HCT116 (cell line): ENCODE measurements at regions not wholly inside any gene's neighbourhood (a gene's known extent, or its start where the extent isn't known, plus 50 kb on each side); places are given as distances from the start of the nearest gene placed in this dataset.

Experiments used
- ATAC-seq: fragments of 200-7000 bp; cut with Tn5 transposase; 2 replicates; pipeline ENCODE4 v1.9.1; 2020; ENCODE audit warnings: mild to moderate bottlenecking, moderate library complexity
- BruUV-seq: library from RNA; stranded (reverse); fragments of 400-500 nt; replicated peaks from 2 replicates; lab custom pipeline; 2021; lab: Mats Ljungman, UMichigan
- CTCF ChIA-PET: fragments of 300-600 bp; sonication (Branson Sonifier 250); formaldehyde crosslinking; loops from one replicate; lab custom pipeline; 2021; ENCODE audit warnings: antibody characterized with exemption; lab: Charles Lee
- POLR2A ChIA-PET: fragments of 300-600, 350-600 bp; sonication (Branson Sonifier 250); formaldehyde crosslinking; loops from one replicate; lab custom pipeline; 2021; ENCODE audit warnings: antibody characterized with exemption; lab: Charles Lee
- RAD21 ChIA-PET, 2 experiments: fragments of 300-600 bp; sonication (Branson Sonifier 250); formaldehyde crosslinking; loops; one replicate each; lab custom pipeline; 2023; ENCODE audit warnings: low total read pairs in 2 of 2; ENCODE audit not compliant: uncharacterized antibody in 2 of 2, unreplicated experiment in 2 of 2, low non-redundant PET in 1 of 2; lab: Charles Lee
- DNase-seq: peaks from one replicate; pipeline ENCODE4 v3.0.0-alpha.2; 2010; ENCODE audit warnings: low read depth, low spot score
- H2AFZ ChIP-seq: fragments of 200-600 bp; shearing (Covaris generic), sonication (generic); 2 replicates; pipeline ENCODE4 v1.6.1; 2017; ENCODE audit warnings: low read depth, mixed run types, mixed read lengths, antibody characterized with exemption, low read length; ENCODE audit not compliant: poor library complexity, severe bottlenecking
- H3K27ac ChIP-seq: 2 replicates; pipeline ENCODE4 v1.5.1; 2012; ENCODE audit warnings: low read depth, low read length
- H3K27me3 ChIP-seq: fragments of 200-600 bp; sonication (generic); 2 replicates; pipeline ENCODE4 v1.6.1; 2016; ENCODE audit warnings: mixed run types, low read length, mixed read lengths; ENCODE audit not compliant: insufficient read depth
- H3K36me3 ChIP-seq, 2 experiments: fragments of 200-500 bp in 1 of 2; fragments of 200-600 bp in 1 of 2; sonication (Bioruptor generic) in 1 of 2; sonication (generic) in 1 of 2; 2 replicates each; pipeline versions ENCODE4 v1.5.1 to v1.6.1; 2014 to 2016; ENCODE audit warnings: low read length in 2 of 2, inconsistent platforms in 1 of 2, mixed read lengths in 1 of 2, mixed run types in 1 of 2; ENCODE audit not compliant: insufficient read depth in 2 of 2, control insufficient read depth in 1 of 2
- H3K4me1 ChIP-seq, 2 experiments: fragments of 200-600 bp in 1 of 2; sonication (generic) in 1 of 2; 2 replicates each; pipeline versions ENCODE4 v1.5.1 to v1.6.1; 2012 to 2017; ENCODE audit warnings: low read length in 2 of 2, inconsistent platforms in 1 of 2, mild to moderate bottlenecking in 1 of 2, mixed read lengths in 1 of 2, mixed run types in 1 of 2, moderate library complexity in 1 of 2; ENCODE audit not compliant: insufficient read depth in 2 of 2, control insufficient read depth in 1 of 2
- H3K4me2 ChIP-seq: fragments of 200-600 bp; sonication (generic); 2 replicates; pipeline ENCODE4 v1.6.1; 2017; ENCODE audit warnings: mixed run types, low read length, mixed read lengths
- H3K4me3 ChIP-seq, 2 experiments: fragments of 200-600 bp in 1 of 2; sonication (generic) in 1 of 2; replicated peaks in 1 of 2; 2 replicates each; pipeline ENCODE4 v1.5.1; 2011 to 2016; ENCODE audit warnings: low read length in 2 of 2, control low read depth in 1 of 2, low read depth in 1 of 2, mild to moderate bottlenecking in 1 of 2, mixed read lengths in 1 of 2, mixed run types in 1 of 2
- H3K79me2 ChIP-seq: fragments of 200-600 bp; sonication (generic); 2 replicates; pipeline ENCODE4 v1.6.1; 2017; ENCODE audit warnings: mild to moderate bottlenecking, mixed run types, low read length, moderate library complexity, mixed read lengths; ENCODE audit not compliant: insufficient read depth
- H3K9ac ChIP-seq: fragments of 200-600 bp; sonication (generic); 2 replicates; pipeline ENCODE4 v1.6.1; 2016; ENCODE audit warnings: low read length, mixed read lengths
- H3K9me2 ChIP-seq: fragments of 200-600 bp; sonication (generic), shearing (Covaris generic); 2 replicates; pipeline ENCODE4 v1.6.1; 2017; ENCODE audit warnings: mixed run types, mild to moderate bottlenecking, moderate library complexity; ENCODE audit not compliant: insufficient read depth
- H3K9me3 ChIP-seq, 2 experiments: fragments of 200-500 bp in 1 of 2; fragments of 200-600 bp in 1 of 2; sonication (Bioruptor generic) in 1 of 2; sonication (generic) in 1 of 2; 2 replicates each; pipeline ENCODE4 v1.6.1; 2014 to 2017; ENCODE audit warnings: low read length in 2 of 2, mixed read lengths in 2 of 2, inconsistent platforms in 1 of 2, low read depth in 1 of 2, mild to moderate bottlenecking in 1 of 2, mixed run types in 1 of 2, moderate library complexity in 1 of 2; ENCODE audit not compliant: control insufficient read depth in 1 of 2, insufficient read depth in 1 of 2
- H4K20me1 ChIP-seq: fragments of 200-600 bp; sonication (generic), shearing (Covaris generic); 2 replicates; pipeline ENCODE4 v1.6.1; 2017; ENCODE audit warnings: mixed run types, mild to moderate bottlenecking, moderate library complexity; ENCODE audit not compliant: insufficient read depth
- CTCF ChIP-seq, 3 experiments: fragments of 200-600 bp in 1 of 3; sonication (generic) in 1 of 3; IDR thresholded peaks in 2 of 3; conservative IDR thresholded peaks in 1 of 3; 2 replicates each; pipeline ENCODE4 v1.5.1; 2012 to 2017; ENCODE audit warnings: low read depth in 2 of 3, low read length in 2 of 3, antibody characterized with exemption in 1 of 3, borderline replicate concordance in 1 of 3, control low read depth in 1 of 3, mild to moderate bottlenecking in 1 of 3, mixed read lengths in 1 of 3, mixed run types in 1 of 3, moderate library complexity in 1 of 3; ENCODE audit not compliant: insufficient read depth in 1 of 3
- EGR1 ChIP-seq: IDR thresholded peaks from 2 replicates; pipeline ENCODE4 v1.6.1; 2012; ENCODE audit warnings: low read depth
- ELF1 ChIP-seq: IDR thresholded peaks from 2 replicates; pipeline ENCODE4 v1.6.1; 2012; ENCODE audit warnings: low read depth, borderline replicate concordance
- EZH2 ChIP-seq: fragments of 200-600 bp; sonication (generic); IDR thresholded peaks from 2 replicates; pipeline ENCODE4 v1.6.1; 2017; ENCODE audit warnings: antibody characterized with exemption, mixed run types
- EZH2phosphoT487 ChIP-seq: fragments of 200-600 bp; IDR thresholded peaks from 2 replicates; pipeline ENCODE4 v1.6.1; 2018; ENCODE audit warnings: antibody characterized with exemption, borderline replicate concordance
- FOSL1 ChIP-seq: IDR thresholded peaks from 2 replicates; pipeline ENCODE4 v1.6.1; 2012; ENCODE audit warnings: low read depth
- JUND ChIP-seq: IDR thresholded peaks from 2 replicates; pipeline ENCODE4 v1.6.1; 2012
- POLR2A ChIP-seq: IDR thresholded peaks from 2 replicates; pipeline ENCODE4 v1.7.0; 2011; ENCODE audit warnings: borderline replicate concordance; ENCODE audit not compliant: insufficient read depth, insufficient read length; ENCODE audit errors: extremely low read depth
- REST ChIP-seq: IDR thresholded peaks from 2 replicates; pipeline ENCODE4 v1.6.1; 2012; ENCODE audit warnings: low read depth
- SP1 ChIP-seq: IDR thresholded peaks from 2 replicates; pipeline ENCODE4 v1.6.1; 2012; ENCODE audit warnings: low read depth
- SRF ChIP-seq: IDR thresholded peaks from 2 replicates; pipeline ENCODE4 v1.6.1; 2012; ENCODE audit warnings: low read depth
- YY1 ChIP-seq: IDR thresholded peaks from 2 replicates; pipeline ENCODE4 v1.6.1; 2011; ENCODE audit warnings: low read length, low read depth, moderate library complexity, mild to moderate bottlenecking; ENCODE audit not compliant: insufficient replicate concordance; ENCODE audit errors: extremely low read depth
- ZBTB33 ChIP-seq: IDR thresholded peaks from 2 replicates; pipeline ENCODE4 v1.6.1; 2011; ENCODE audit warnings: mild to moderate bottlenecking, low read length, moderate library complexity; ENCODE audit not compliant: insufficient replicate concordance; ENCODE audit errors: extremely low read depth
- ZFX ChIP-seq: fragments of 450-650 bp; IDR thresholded peaks from 2 replicates; pipeline ENCODE4 v1.6.1; 2017
- ZNF274 ChIP-seq: fragments of 200-500 bp; sonication (Bioruptor generic); IDR thresholded peaks from 2 replicates; pipeline ENCODE4 v1.6.1; 2014; ENCODE audit warnings: mild to moderate bottlenecking, low read depth, low read length, inconsistent platforms
- intact Hi-C: fragments of 100-400 bp; cut with micrococcal nuclease; formaldehyde crosslinking; loops from 2 replicates; pipeline ENCODE4 v1.10.0; 2022

GRCh38 chr3:106617276-106617675 lies 748.5 kb upstream of the CBLB start:
- no peak overlapping the region for H3K9ac ChIP-seq
- intact Hi-C loops: no loop called here
- ATAC-seq (no peak), DNase-seq (no peak)
- no peak overlapping the region for H3K4me2 ChIP-seq
- no peaks in the 10 kb centered on the region for H3K79me2 ChIP-seq
- TF ChIP-seq ZNF274 (no peak), POLR2A (no peak), CTCF (IDR thresholded peaks at IDR 0.05 in 2 of 3, conservative IDR thresholded peaks at IDR 0.05 in 1 of 3; ENCODE audit: borderline replicate concordance in 1 of 3, insufficient read depth in 1 of 3, low read depth in 2 of 3, low read length in 2 of 3) (no peak), ELF1 (no peak), EGR1 (no peak), SP1 (no peak), FOSL1 (no peak), EZH2phosphoT487 (no peak), SRF (no peak)
- no peak overlapping the region for H3K27ac ChIP-seq
- no peak overlapping the region for H2AFZ ChIP-seq
- no peak overlapping the region for H3K4me3 ChIP-seq
- POLR2A ChIA-PET: no interaction called here
- H3K36me3 ChIP-seq: no peaks in the 10 kb centered on the region
- H3K9me2 ChIP-seq: no peaks in the 10 kb centered on the region
- no TSS peak for BruUV-seq
- CTCF ChIA-PET: no interaction called here
- no peaks in the 10 kb centered on the region for H3K9me3 ChIP-seq
- no peaks in the 10 kb centered on the region for H3K4me1 ChIP-seq
- RAD21 ChIA-PET: no interaction called here
- H3K27me3 ChIP-seq: no peaks in the 10 kb centered on the region
- no peaks in the 10 kb centered on the region for H4K20me1 ChIP-seq

- intact Hi-C loops: no loop called here
- no peak overlapping the region for H2AFZ ChIP-seq
- no peaks in the 10 kb centered on the region for H3K79me2 ChIP-seq
- no peaks in the 10 kb centered on the region for H3K9me2 ChIP-seq
- BruUV-seq: no TSS peak
- H3K4me1 ChIP-seq: no peaks in the 10 kb centered on the region
- no peak overlapping the region for H3K4me3 ChIP-seq
- no peak overlapping the region for H3K9ac ChIP-seq
- ChIA-PET CTCF (no interaction called here), POLR2A (no interaction called here), RAD21 (no interaction called here)
- DNase-seq (no peak), ATAC-seq (no peak)
- no peaks in the 10 kb centered on the region for H3K36me3 ChIP-seq
- no peaks in the 10 kb centered on the region for H4K20me1 ChIP-seq
- H3K9me3 ChIP-seq: peaks cover 5 to 6% of the 10 kb centered on the region in 2 experiments; a peak in 3 of 4 replicates
- no peak overlapping the region for H3K27ac ChIP-seq
- H3K4me2 ChIP-seq: no peak overlapping the region
- H3K27me3 ChIP-seq: no peaks in the 10 kb centered on the region
- TF ChIP-seq POLR2A: no peak
- TF ChIP-seq EZH2: no peak
- TF ChIP-seq ZFX: no peak
- no peak for TF ChIP-seq ZBTB33
- TF ChIP-seq JUND: no peak
- no peak for TF ChIP-seq YY1
- no peak for TF ChIP-seq REST
Observed at GRCh38 chr3:106620646-106621045, 751.8 kb upstream of the CBLB start.
